ENCODE measurements at regions not wholly inside any gene's neighbourhood (a gene's known extent, or its start where the extent isn't known, plus 50 kb on each side); places are given as distances from the start of the nearest gene placed in this dataset.

DNA sequence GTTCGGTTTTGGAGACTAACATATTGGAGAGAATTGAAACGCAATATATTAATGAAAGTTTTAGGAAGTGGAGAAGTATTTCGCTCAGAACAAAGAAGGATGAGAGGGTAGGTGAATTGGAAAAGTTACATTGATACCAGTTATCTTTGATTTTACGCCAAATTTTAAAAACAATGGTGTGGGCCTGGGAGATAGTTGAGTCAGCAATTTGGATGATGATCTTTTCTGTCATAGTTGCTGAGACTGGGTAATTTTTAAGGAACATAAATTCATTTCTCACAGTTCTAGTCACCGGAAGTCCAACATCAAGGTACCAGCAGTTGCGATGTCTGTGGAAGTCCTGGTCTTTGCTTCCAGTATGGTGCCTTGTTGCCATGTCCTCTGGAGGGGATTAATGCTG lies 644.8 kb upstream of the LCORL start:
- H3K9me3 ChIP-seq (ENCODE audit: control insufficient read depth, insufficient read depth, low read length) = no peaks in the 10 kb centered on the region
- H3K4me3 ChIP-seq (ENCODE audit: low read depth, low read length) = no peak overlapping the region
- H3K27me3 ChIP-seq (ENCODE audit: control insufficient read depth, insufficient read depth, low read length) = no peaks in the 10 kb centered on the region
- no peak for DNase-seq (ENCODE audit: low read depth, low spot score)
- TF ChIP-seq CTCF (IDR thresholded peaks at IDR 0.05; ENCODE audit: low read depth, low read length) = no peak
- POLR2A ChIA-PET = no interaction called here
- CTCF ChIA-PET = no interaction called here
- H3K27ac ChIP-seq (ENCODE audit: low read depth, low read length) = no peak overlapping the region

GRCh38 chr4:18664171-18664570 lies 642.6 kb upstream of the LCORL start:
- Histone ChIP-seq H3K9me3 (ENCODE audit: control insufficient read depth, insufficient read depth, low read length) (no peaks in the 10 kb centered on the region), H3K27ac (ENCODE audit: low read depth, low read length) (no peak overlapping the region), H3K27me3 (ENCODE audit: control insufficient read depth, insufficient read depth, low read length) (no peaks in the 10 kb centered on the region), H3K4me3 (ENCODE audit: low read depth, low read length) (no peak overlapping the region)
- ChIA-PET POLR2A (no interaction called here), CTCF (no interaction called here)
- no peak for TF ChIP-seq CTCF (IDR thresholded peaks at IDR 0.05; ENCODE audit: low read depth, low read length)
- DNase-seq (ENCODE audit: low read depth, low spot score) = no peak

- TF ChIP-seq CTCF (IDR thresholded peaks at IDR 0.05; ENCODE audit: low read depth, low read length) = no peak
- H3K9me3 ChIP-seq (ENCODE audit: control insufficient read depth, insufficient read depth, low read length) = no peaks in the 10 kb centered on the region
- H3K4me3 ChIP-seq (ENCODE audit: low read depth, low read length) = no peak overlapping the region
- no peak overlapping the region for H3K27ac ChIP-seq (ENCODE audit: low read depth, low read length)
- DNase-seq (ENCODE audit: low read depth, low spot score) = no peak
- H3K27me3 ChIP-seq (ENCODE audit: control insufficient read depth, insufficient read depth, low read length) = no peaks in the 10 kb centered on the region
- POLR2A ChIA-PET = no interaction called here
- CTCF ChIA-PET = no interaction called here
Observed at GRCh38 chr4:18645351-18645750, 623.8 kb upstream of the LCORL start.

- ChIA-PET CTCF (no interaction called here), POLR2A (no interaction called here)
- no peak for DNase-seq (ENCODE audit: low read depth, low spot score)
Observed at GRCh38 chr4:18641334-18641733, 619.8 kb upstream of the LCORL start.

GRCh38 chr4:18638031-18638430 lies 616.5 kb upstream of the LCORL start:
- no peak overlapping the region for H3K27ac ChIP-seq (ENCODE audit: low read depth, low read length)
- H3K9me3 ChIP-seq (ENCODE audit: control insufficient read depth, insufficient read depth, low read length) = no peaks in the 10 kb centered on the region
- no peaks in the 10 kb centered on the region for H3K27me3 ChIP-seq (ENCODE audit: control insufficient read depth, insufficient read depth, low read length)
- H3K4me3 ChIP-seq (ENCODE audit: low read depth, low read length) = no peak overlapping the region
- POLR2A ChIA-PET = no interaction called here
- no peak for DNase-seq (ENCODE audit: low read depth, low spot score)
- TF ChIP-seq CTCF (IDR thresholded peaks at IDR 0.05; ENCODE audit: low read depth, low read length) = no peak
- CTCF ChIA-PET = no interaction called here

More at GRCh38 chr4:18641334-18641733, 619.8 kb upstream of the LCORL start:
- Histone ChIP-seq H3K27me3 (ENCODE audit: control insufficient read depth, insufficient read depth, low read length) (no peaks in the 10 kb centered on the region), H3K4me3 (ENCODE audit: low read depth, low read length) (no peak overlapping the region), H3K9me3 (ENCODE audit: control insufficient read depth, insufficient read depth, low read length) (no peaks in the 10 kb centered on the region), H3K27ac (ENCODE audit: low read depth, low read length) (no peak overlapping the region)
- TF ChIP-seq CTCF (IDR thresholded peaks at IDR 0.05; ENCODE audit: low read depth, low read length) = no peak
